ENCODE measurements at regions not wholly inside any gene's neighbourhood (a gene's known extent, or its start where the extent isn't known, plus 50 kb on each side); places are given as distances from the start of the nearest gene placed in this dataset.

DNA sequence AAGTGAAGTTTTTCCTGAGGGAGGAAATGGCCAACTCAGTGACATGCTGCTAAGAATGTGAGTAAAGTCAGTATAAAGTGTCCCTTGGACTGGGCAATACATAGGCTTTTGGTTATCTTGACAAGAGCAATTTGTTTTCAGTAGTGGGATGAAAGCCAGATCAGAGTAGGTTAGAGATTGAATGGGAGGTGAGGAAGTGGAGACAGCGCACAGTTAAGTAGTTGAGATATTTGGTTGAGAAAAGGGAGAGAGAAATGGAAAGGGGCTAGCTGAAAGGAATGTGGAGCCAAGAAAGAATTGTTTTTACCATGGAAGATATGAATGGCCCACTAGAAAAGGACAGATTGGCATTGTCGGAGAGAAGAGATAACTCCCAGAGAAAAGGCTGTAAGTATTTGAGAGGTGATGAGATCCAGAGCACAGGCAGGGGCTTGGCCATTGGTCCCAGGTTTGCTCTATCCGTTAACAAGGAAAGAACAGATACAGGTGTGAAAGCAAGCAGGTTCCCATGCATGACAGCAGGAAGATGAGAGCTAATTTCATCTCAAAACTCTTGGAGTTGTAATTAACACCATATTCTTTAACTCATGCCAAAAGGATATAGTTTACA, 392.0 kb downstream of the NR2F1-AS1 start (continued):
- TF ChIP-seq, protein P1, sequence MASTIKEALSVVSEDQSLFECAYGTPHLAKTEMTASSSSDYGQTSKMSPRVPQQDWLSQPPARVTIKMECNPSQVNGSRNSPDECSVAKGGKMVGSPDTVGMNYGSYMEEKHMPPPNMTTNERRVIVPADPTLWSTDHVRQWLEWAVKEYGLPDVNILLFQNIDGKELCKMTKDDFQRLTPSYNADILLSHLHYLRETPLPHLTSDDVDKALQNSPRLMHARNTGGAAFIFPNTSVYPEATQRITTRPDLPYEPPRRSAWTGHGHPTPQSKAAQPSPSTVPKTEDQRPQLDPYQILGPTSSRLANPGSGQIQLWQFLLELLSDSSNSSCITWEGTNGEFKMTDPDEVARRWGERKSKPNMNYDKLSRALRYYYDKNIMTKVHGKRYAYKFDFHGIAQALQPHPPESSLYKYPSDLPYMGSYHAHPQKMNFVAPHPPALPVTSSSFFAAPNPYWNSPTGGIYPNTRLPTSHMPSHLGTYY (CRISPR knock-in tag; IDR thresholded peaks at IDR 0.05): no peak
- TF ChIP-seq CREM (CRISPR knock-in tag; IDR thresholded peaks at IDR 0.05) (no peak), NFYB (CRISPR knock-in tag; conservative IDR thresholded peaks at IDR 0.05; ENCODE audit: low read depth) (no peak)

- TF ChIP-seq TEAD4 (CRISPR knock-in tag; IDR thresholded peaks at IDR 0.05) (no peak), TEAD1 (CRISPR knock-in tag; IDR thresholded peaks at IDR 0.05) (no peak), SMAD4 (CRISPR knock-in tag; IDR thresholded peaks at IDR 0.05) (no peak), ZNF263 (CRISPR knock-in tag; IDR thresholded peaks at IDR 0.05; ENCODE audit: low read depth) (no peak), SP1 (CRISPR knock-in tag; conservative IDR thresholded peaks at IDR 0.05) (no peak), GTF2I (CRISPR knock-in tag; conservative IDR thresholded peaks at IDR 0.05) (no peak), E2F5 (CRISPR knock-in tag; IDR thresholded peaks at IDR 0.05) (no peak), TP53 (CRISPR knock-in tag; IDR thresholded peaks at IDR 0.05) (no peak)
- TF ChIP-seq, protein P2, sequence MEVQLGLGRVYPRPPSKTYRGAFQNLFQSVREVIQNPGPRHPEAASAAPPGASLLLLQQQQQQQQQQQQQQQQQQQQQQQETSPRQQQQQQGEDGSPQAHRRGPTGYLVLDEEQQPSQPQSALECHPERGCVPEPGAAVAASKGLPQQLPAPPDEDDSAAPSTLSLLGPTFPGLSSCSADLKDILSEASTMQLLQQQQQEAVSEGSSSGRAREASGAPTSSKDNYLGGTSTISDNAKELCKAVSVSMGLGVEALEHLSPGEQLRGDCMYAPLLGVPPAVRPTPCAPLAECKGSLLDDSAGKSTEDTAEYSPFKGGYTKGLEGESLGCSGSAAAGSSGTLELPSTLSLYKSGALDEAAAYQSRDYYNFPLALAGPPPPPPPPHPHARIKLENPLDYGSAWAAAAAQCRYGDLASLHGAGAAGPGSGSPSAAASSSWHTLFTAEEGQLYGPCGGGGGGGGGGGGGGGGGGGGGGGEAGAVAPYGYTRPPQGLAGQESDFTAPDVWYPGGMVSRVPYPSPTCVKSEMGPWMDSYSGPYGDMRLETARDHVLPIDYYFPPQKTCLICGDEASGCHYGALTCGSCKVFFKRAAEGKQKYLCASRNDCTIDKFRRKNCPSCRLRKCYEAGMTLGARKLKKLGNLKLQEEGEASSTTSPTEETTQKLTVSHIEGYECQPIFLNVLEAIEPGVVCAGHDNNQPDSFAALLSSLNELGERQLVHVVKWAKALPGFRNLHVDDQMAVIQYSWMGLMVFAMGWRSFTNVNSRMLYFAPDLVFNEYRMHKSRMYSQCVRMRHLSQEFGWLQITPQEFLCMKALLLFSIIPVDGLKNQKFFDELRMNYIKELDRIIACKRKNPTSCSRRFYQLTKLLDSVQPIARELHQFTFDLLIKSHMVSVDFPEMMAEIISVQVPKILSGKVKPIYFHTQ (CRISPR knock-in tag; IDR thresholded peaks at IDR 0.05): no peak
- TF ChIP-seq, protein P3, sequence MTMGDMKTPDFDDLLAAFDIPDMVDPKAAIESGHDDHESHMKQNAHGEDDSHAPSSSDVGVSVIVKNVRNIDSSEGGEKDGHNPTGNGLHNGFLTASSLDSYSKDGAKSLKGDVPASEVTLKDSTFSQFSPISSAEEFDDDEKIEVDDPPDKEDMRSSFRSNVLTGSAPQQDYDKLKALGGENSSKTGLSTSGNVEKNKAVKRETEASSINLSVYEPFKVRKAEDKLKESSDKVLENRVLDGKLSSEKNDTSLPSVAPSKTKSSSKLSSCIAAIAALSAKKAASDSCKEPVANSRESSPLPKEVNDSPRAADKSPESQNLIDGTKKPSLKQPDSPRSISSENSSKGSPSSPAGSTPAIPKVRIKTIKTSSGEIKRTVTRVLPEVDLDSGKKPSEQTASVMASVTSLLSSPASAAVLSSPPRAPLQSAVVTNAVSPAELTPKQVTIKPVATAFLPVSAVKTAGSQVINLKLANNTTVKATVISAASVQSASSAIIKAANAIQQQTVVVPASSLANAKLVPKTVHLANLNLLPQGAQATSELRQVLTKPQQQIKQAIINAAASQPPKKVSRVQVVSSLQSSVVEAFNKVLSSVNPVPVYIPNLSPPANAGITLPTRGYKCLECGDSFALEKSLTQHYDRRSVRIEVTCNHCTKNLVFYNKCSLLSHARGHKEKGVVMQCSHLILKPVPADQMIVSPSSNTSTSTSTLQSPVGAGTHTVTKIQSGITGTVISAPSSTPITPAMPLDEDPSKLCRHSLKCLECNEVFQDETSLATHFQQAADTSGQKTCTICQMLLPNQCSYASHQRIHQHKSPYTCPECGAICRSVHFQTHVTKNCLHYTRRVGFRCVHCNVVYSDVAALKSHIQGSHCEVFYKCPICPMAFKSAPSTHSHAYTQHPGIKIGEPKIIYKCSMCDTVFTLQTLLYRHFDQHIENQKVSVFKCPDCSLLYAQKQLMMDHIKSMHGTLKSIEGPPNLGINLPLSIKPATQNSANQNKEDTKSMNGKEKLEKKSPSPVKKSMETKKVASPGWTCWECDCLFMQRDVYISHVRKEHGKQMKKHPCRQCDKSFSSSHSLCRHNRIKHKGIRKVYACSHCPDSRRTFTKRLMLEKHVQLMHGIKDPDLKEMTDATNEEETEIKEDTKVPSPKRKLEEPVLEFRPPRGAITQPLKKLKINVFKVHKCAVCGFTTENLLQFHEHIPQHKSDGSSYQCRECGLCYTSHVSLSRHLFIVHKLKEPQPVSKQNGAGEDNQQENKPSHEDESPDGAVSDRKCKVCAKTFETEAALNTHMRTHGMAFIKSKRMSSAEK (CRISPR knock-in tag; IDR thresholded peaks at IDR 0.05; ENCODE audit: borderline replicate concordance): no peak
- TF ChIP-seq, protein P4, sequence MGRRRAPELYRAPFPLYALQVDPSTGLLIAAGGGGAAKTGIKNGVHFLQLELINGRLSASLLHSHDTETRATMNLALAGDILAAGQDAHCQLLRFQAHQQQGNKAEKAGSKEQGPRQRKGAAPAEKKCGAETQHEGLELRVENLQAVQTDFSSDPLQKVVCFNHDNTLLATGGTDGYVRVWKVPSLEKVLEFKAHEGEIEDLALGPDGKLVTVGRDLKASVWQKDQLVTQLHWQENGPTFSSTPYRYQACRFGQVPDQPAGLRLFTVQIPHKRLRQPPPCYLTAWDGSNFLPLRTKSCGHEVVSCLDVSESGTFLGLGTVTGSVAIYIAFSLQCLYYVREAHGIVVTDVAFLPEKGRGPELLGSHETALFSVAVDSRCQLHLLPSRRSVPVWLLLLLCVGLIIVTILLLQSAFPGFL (CRISPR knock-in tag; IDR thresholded peaks at IDR 0.05; ENCODE audit: borderline replicate concordance): no peak
- H3K4me1 Mint-ChIP-seq: 0 out of 2 replicates have a peak, but pooled peaks cover under 1% of the 10 kb centered on the region
- ChIA-PET CTCF (no interaction called here), POLR2A (no interaction called here)
- ATAC-seq: no peak
- no peak overlapping the region for H3K27ac Mint-ChIP-seq
- no peak overlapping the region for H3K4me3 Mint-ChIP-seq
- no peak for DNase-seq (ENCODE audit: low spot score)
- no peaks in the 10 kb centered on the region for H3K27me3 Mint-ChIP-seq (ENCODE audit: low read depth)
- H3K36me3 Mint-ChIP-seq: no peaks in the 10 kb centered on the region
- no peaks in the 10 kb centered on the region for H3K9me3 Mint-ChIP-seq
Measured at GRCh38 chr5:93186076-93186682, 394.8 kb downstream of the NR2F1-AS1 start.
